Posterior cingulate gyrus (tissue), 11 donors: ENCODE measurements at regions not wholly inside any gene's neighbourhood (a gene's known extent, or its start where the extent isn't known, plus 50 kb on each side); places are given as distances from the start of the nearest gene placed in this dataset.
"Not testable (repeated sequence)": the region's sequence is repeated elsewhere in the genome, so short reads cannot be mapped to it uniquely, and the experiment has no call there.

Experiments used
- DNase-seq, 10 donors: peaks; one replicate each; pipeline versions ENCODE4 v3.0.0 to v3.0.0-alpha.2; 2020 to 2021; ENCODE audit warnings: mixed read lengths in 3 of 10
- intact Hi-C: fragments of 100-400 bp; cut with DNase I; formaldehyde crosslinking; loops from one replicate; pipeline ENCODE4 v1.15.1; 2023

- DNase-seq, result peak in 5 of 10 donors; percentile 6 to 86 (median 68)
- intact Hi-C loops, result no loop called here
Measured at GRCh38 chr22:11253000-11253511, 4274.9 kb upstream of the OR11H1 start.

- DNase-seq, result peak in 3 of 10 donors; percentile 22 to 49 (median 43)
- intact Hi-C loops, result not testable (repeated sequence)
Measured at GRCh38 chr22:11270981-11271380, 4257.0 kb upstream of the OR11H1 start.

- intact Hi-C loops, result not testable (repeated sequence)
- peak in 3 of 10 donors; percentile 18 to 89 (median 84) for DNase-seq
Measured at GRCh38 chr22:11285116-11285838, 4242.7 kb upstream of the OR11H1 start.

GRCh38 chr22:11285839-11286205 lies 4242.2 kb upstream of the OR11H1 start:
- DNase-seq, result peak in 1 of 10 donors; percentile 56
- intact Hi-C loops, result not testable (repeated sequence)

GRCh38 chr22:11288246-11289220 lies 4239.5 kb upstream of the OR11H1 start:
- intact Hi-C loops, result not testable (repeated sequence)
- peak in 1 of 10 donors; percentile 62 for DNase-seq

GRCh38 chr22:11298126-11298893 lies 4229.7 kb upstream of the OR11H1 start:
- intact Hi-C loops, result not testable (repeated sequence)
- DNase-seq, result peak in 1 of 10 donors; percentile 66

- intact Hi-C loops, DNase-seq: not testable (repeated sequence)
Measured at GRCh38 chr22:11302427-11302826, 4225.6 kb upstream of the OR11H1 start.

- DNase-seq, intact Hi-C loops: not testable (repeated sequence)
Measured at GRCh38 chr22:11302904-11303303, 4225.1 kb upstream of the OR11H1 start.

- intact Hi-C loops, result not testable (repeated sequence)
- peak in 1 of 10 donors; percentile 44 for DNase-seq
Measured at GRCh38 chr22:11305179-11305578, 4222.8 kb upstream of the OR11H1 start.

- intact Hi-C loops, result not testable (repeated sequence)
- peak in 1 of 10 donors; percentile 77 for DNase-seq
Measured at GRCh38 chr22:11306933-11307518, 4221.0 kb upstream of the OR11H1 start.

- intact Hi-C loops, result no loop called here
- peak in 1 of 10 donors; percentile 86 for DNase-seq
Measured at GRCh38 chr22:11307998-11308397, 4220.0 kb upstream of the OR11H1 start.

GRCh38 chr22:11309777-11310176 lies 4218.2 kb upstream of the OR11H1 start:
- intact Hi-C loops, DNase-seq: not testable (repeated sequence)

GRCh38 chr22:11310647-11311046 lies 4217.3 kb upstream of the OR11H1 start:
- DNase-seq, intact Hi-C loops: not testable (repeated sequence)

GRCh38 chr22:11312640-11313039 lies 4215.4 kb upstream of the OR11H1 start:
- not testable (repeated sequence) for DNase-seq

GRCh38 chr22:11313040-11313759 lies 4214.8 kb upstream of the OR11H1 start:
- DNase-seq, intact Hi-C loops: not testable (repeated sequence)

More at GRCh38 chr22:11312640-11313039, 4215.4 kb upstream of the OR11H1 start:
- intact Hi-C loops, result not testable (repeated sequence)

- intact Hi-C loops, result not testable (repeated sequence)
Measured at GRCh38 chr22:11318633-11319032, 4209.4 kb upstream of the OR11H1 start.

GRCh38 chr22:11324439-11325037 lies 4203.5 kb upstream of the OR11H1 start:
- DNase-seq, intact Hi-C loops: not testable (repeated sequence)

More at GRCh38 chr22:11318633-11319032, 4209.4 kb upstream of the OR11H1 start:
- peak in 1 of 10 donors; percentile 76 for DNase-seq

GRCh38 chr22:11325767-11326166 lies 4202.2 kb upstream of the OR11H1 start:
- intact Hi-C loops, result no loop called here
- DNase-seq, result no peak
